SK-N-SH (cell line): ENCODE measurements at regions not wholly inside any gene's neighbourhood (a gene's known extent, or its start where the extent isn't known, plus 50 kb on each side); places are given as distances from the start of the nearest gene placed in this dataset.

Source experiments
- CTCF ChIA-PET: fragments of 300-600, 350-600 bp; formaldehyde crosslinking; extraction: SDS; loops from one replicate; lab custom pipeline; 2021; lab: Yijun Ruan, JAX
- POLR2A ChIA-PET: fragments of 350-600 bp; sonication (Branson Sonifier 250); formaldehyde crosslinking; extraction: SDS; loops from one replicate; lab custom pipeline; 2020; ENCODE audit warnings: antibody characterized with exemption, inconsistent platforms; lab: Yijun Ruan, JAX
- DNase-seq: peaks from one replicate; pipeline ENCODE4 v3.0.0; 2012
- H2AFZ ChIP-seq: fragments of 200-600 bp; sonication (generic); 2 replicates; pipeline ENCODE4 v1.8.1; 2016; ENCODE audit warnings: antibody characterized with exemption, mild to moderate bottlenecking, low read depth
- H3F3A ChIP-seq: fragments of 200-600 bp; sonication (generic); replicated peaks from 2 replicates; pipeline ENCODE3; 2016; ENCODE audit warnings: antibody characterized with exemption, mild to moderate bottlenecking; ENCODE audit not compliant: insufficient read depth
- H3K27ac ChIP-seq, 2 experiments: fragments of 200-500 bp in 1 of 2; fragments of 200-600 bp in 1 of 2; sonication (Bioruptor generic) in 1 of 2; sonication (generic), shearing (Covaris generic) in 1 of 2; 2 replicates each; pipeline versions ENCODE4 v1.5.1 to v1.6.1; 2014 to 2016; ENCODE audit warnings: low read depth in 2 of 2, inconsistent platforms in 1 of 2, low read length in 1 of 2, mild to moderate bottlenecking in 1 of 2, mixed read lengths in 1 of 2
- H3K27me3 ChIP-seq: fragments of 200-600 bp; sonication (generic), shearing (Covaris generic); 2 replicates; pipeline ENCODE4 v1.6.1; 2016; ENCODE audit warnings: mixed run types; ENCODE audit not compliant: insufficient read depth
- H3K36me3 ChIP-seq, 2 experiments: fragments of 200-500 bp in 1 of 2; fragments of 200-600 bp in 1 of 2; sonication (Bioruptor generic) in 1 of 2; sonication (generic) in 1 of 2; replicated peaks in 1 of 2; 2 replicates each; pipeline versions ENCODE3 to v1.5.1; 2014 to 2016; ENCODE audit warnings: low read length in 1 of 2, mild to moderate bottlenecking in 1 of 2; ENCODE audit not compliant: insufficient read depth in 2 of 2, control insufficient read depth in 1 of 2
- H3K4me1 ChIP-seq, 2 experiments: fragments of 200-500 bp in 1 of 2; fragments of 200-600 bp in 1 of 2; sonication (Bioruptor generic) in 1 of 2; sonication (generic), shearing (Covaris generic) in 1 of 2; 2 replicates each; pipeline versions ENCODE4 v1.5.1 to v1.6.1; 2014 to 2016; ENCODE audit warnings: low read depth in 1 of 2, low read length in 1 of 2, mixed run types in 1 of 2; ENCODE audit not compliant: insufficient read depth in 2 of 2, control insufficient read depth in 1 of 2
- H3K4me2 ChIP-seq: fragments of 200-600 bp; sonication (generic), shearing (Covaris generic); 2 replicates; pipeline ENCODE4 v1.6.1; 2017; ENCODE audit warnings: mixed run types
- H3K4me3 ChIP-seq, 2 experiments: fragments of 200-500 bp in 1 of 2; fragments of 200-600 bp in 1 of 2; sonication (Bioruptor generic) in 1 of 2; sonication (generic), shearing (Covaris generic) in 1 of 2; 2 replicates each; pipeline versions ENCODE4 v1.5.1 to v1.8.1; 2014 to 2016; ENCODE audit warnings: low read depth in 2 of 2, inconsistent platforms in 1 of 2, low read length in 1 of 2, mild to moderate bottlenecking in 1 of 2, mixed read lengths in 1 of 2, moderate library complexity in 1 of 2
- H3K79me2 ChIP-seq: fragments of 200-600 bp; sonication (generic); 2 replicates; pipeline ENCODE4 v1.8.1; 2017; ENCODE audit warnings: mild to moderate bottlenecking; ENCODE audit not compliant: insufficient read depth
- H3K9ac ChIP-seq: fragments of 200-600 bp; sonication (generic); 2 replicates; pipeline ENCODE4 v1.6.1; 2017; ENCODE audit warnings: mixed run types
- H3K9me2 ChIP-seq: fragments of 200-600 bp; sonication (generic); 2 replicates; pipeline ENCODE4 v1.6.1; 2017; ENCODE audit warnings: mixed run types
- H3K9me3 ChIP-seq: fragments of 200-600 bp; sonication (generic); 2 replicates; pipeline ENCODE4 v1.6.1; 2017; ENCODE audit warnings: mixed run types, mild to moderate bottlenecking, moderate library complexity
- H4K20me1 ChIP-seq: fragments of 200-600 bp; sonication (generic); 2 replicates; pipeline ENCODE4 v1.6.1; 2017; ENCODE audit warnings: mild to moderate bottlenecking, mixed run types; ENCODE audit not compliant: insufficient read depth
- EZH2phosphoT487 ChIP-seq: fragments of 200-600 bp; sonication (generic); IDR thresholded peaks from 2 replicates; pipeline ENCODE4 v1.6.1; 2017; ENCODE audit warnings: low read depth, mixed run types, mild to moderate bottlenecking, antibody characterized with exemption, moderate library complexity, borderline replicate concordance
- FOSL2 ChIP-seq: IDR thresholded peaks from 2 replicates; pipeline ENCODE4 v1.4.0; 2012; ENCODE audit warnings: low read depth, mild to moderate bottlenecking, moderate library complexity, borderline replicate concordance
- FOXJ3 ChIP-seq: sonication (generic); formaldehyde crosslinking; IDR thresholded peaks from 2 replicates; pipeline ENCODE4 v1.5.1; 2020; ENCODE audit warnings: mild to moderate bottlenecking, missing genetic modification reagents
- GATA2 ChIP-seq: sonication (generic); formaldehyde crosslinking; IDR thresholded peaks from 2 replicates; pipeline ENCODE4 v1.5.0; 2020; ENCODE audit warnings: mild to moderate bottlenecking, missing genetic modification reagents
- JUND ChIP-seq: IDR thresholded peaks from 2 replicates; pipeline ENCODE4 v1.4.0; 2012
- MXI1 ChIP-seq: IDR thresholded peaks from 2 replicates; pipeline ENCODE4 v1.6.1; 2012; ENCODE audit warnings: mild to moderate bottlenecking, low read depth, low read length, improper control_type of control experiment
- POLR2AphosphoS5 ChIP-seq: IDR thresholded peaks from 2 replicates; pipeline ENCODE4 v1.6.1; 2012; ENCODE audit warnings: low read depth, low read length
- RAD21 ChIP-seq: IDR thresholded peaks from 2 replicates; pipeline ENCODE4 v1.6.1; 2012; ENCODE audit warnings: mild to moderate bottlenecking, low read length
- RFX5 ChIP-seq: IDR thresholded peaks from 2 replicates; pipeline ENCODE4 v1.6.1; 2012; ENCODE audit warnings: mild to moderate bottlenecking, improper control_type of control experiment, low read length
- RXRA ChIP-seq: IDR thresholded peaks from 2 replicates; pipeline ENCODE4 v1.4.0; 2012; ENCODE audit warnings: low read depth, mild to moderate bottlenecking, borderline replicate concordance
- SMC3 ChIP-seq: IDR thresholded peaks from 2 replicates; pipeline ENCODE4 v1.6.1; 2012; ENCODE audit warnings: low read depth, low read length, improper control_type of control experiment
- YY1 ChIP-seq: IDR thresholded peaks from 2 replicates; pipeline ENCODE4 v1.4.0; 2012; ENCODE audit warnings: low read depth, mild to moderate bottlenecking
- WGBS: methylation state at CpG from one replicate; pipeline ENCODE4 v1.1.6; 2017; ENCODE audit warnings: low lambda C conversion rate; 5-methylcytosine and 5-hydroxymethylcytosine counted together
- TF ChIP-seq, protein P1 (sequence below): fragments of 150-350 bp; IDR thresholded peaks from 2 replicates; pipeline ENCODE4 v1.6.1; 2016; ENCODE audit warnings: mild to moderate bottlenecking, low read depth, low read length
- TF ChIP-seq, protein P2 (sequence below): IDR thresholded peaks from 2 replicates; pipeline ENCODE4; 2012

DNA sequence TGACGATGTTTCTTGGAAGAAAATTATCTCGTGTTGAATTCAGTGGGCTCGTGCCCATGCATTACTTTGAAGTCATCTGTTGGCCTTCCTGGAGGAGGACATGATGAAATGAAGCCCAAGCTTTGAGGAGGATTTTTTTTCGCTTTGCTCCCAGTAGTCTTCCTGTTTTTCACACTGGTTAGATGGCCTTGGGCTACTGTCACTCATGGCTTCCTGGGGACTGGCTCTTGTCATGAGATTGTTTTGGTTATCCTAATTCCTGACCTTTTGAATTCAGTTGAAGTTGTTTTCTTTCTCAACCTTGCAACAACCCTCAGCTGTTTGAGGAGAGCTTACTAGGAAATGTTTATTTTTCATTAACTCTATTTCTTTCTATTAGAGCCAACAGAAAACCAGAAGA, 430.7 kb downstream of the HS3ST3B1 start:
- H3K9me2 ChIP-seq: no peaks in the 10 kb centered on the region
- H3K9ac ChIP-seq: no peak overlapping the region
- no peak overlapping the region for H3K4me3 ChIP-seq
- no peak overlapping the region for H2AFZ ChIP-seq
- H3K36me3 ChIP-seq: no peaks in the 10 kb centered on the region
- CTCF ChIA-PET: no interaction called here
- no peaks in the 10 kb centered on the region for H3F3A ChIP-seq
- H3K4me2 ChIP-seq: no peak overlapping the region
- no peaks in the 10 kb centered on the region; the same call in 1 of the 2 replicates for H3K27me3 ChIP-seq
- no peak overlapping the region for H3K27ac ChIP-seq
- H3K79me2 ChIP-seq: no peaks in the 10 kb centered on the region
- no peaks in the 10 kb centered on the region for H3K9me3 ChIP-seq
- no peaks in the 10 kb centered on the region for H3K4me1 ChIP-seq
- TF ChIP-seq RFX5 (no peak), POLR2AphosphoS5 (no peak), JUND (no peak), RXRA (no peak), SMC3 (no peak), RAD21 (no peak), FOXJ3 (CRISPR knock-in tag) (no peak), YY1 (no peak), FOSL2 (no peak)
- TF ChIP-seq, protein P1, sequence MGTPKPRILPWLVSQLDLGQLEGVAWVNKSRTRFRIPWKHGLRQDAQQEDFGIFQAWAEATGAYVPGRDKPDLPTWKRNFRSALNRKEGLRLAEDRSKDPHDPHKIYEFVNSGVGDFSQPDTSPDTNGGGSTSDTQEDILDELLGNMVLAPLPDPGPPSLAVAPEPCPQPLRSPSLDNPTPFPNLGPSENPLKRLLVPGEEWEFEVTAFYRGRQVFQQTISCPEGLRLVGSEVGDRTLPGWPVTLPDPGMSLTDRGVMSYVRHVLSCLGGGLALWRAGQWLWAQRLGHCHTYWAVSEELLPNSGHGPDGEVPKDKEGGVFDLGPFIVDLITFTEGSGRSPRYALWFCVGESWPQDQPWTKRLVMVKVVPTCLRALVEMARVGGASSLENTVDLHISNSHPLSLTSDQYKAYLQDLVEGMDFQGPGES: no peak
- 6% methylated on average over 4 of the region's 4 CpGs for WGBS
- no peak for DNase-seq
- POLR2A ChIA-PET: no interaction called here
- H4K20me1 ChIP-seq: no peaks in the 10 kb centered on the region

DNA sequence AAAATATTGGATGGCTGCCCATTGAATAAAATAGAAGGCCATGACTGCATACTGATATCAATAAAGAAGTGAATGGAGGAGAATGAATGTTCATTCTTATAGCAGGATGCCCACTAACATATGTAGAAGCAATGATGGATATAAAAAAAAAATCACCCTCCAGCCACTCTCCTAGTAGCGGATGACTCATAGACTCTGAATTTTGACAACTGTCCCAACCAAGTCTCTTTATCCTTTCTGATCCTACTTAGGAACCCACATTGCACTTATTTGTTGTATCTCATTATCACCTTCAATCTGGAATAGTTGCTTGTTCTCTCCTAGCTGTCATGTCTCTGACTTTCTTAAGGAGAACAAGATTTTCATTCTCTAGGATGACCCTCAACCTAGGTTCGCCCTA, 429.9 kb downstream of the HS3ST3B1 start:
- Histone ChIP-seq H3K27ac (no peak overlapping the region), H3K27me3 (no peaks in the 10 kb centered on the region), H3F3A (no peaks in the 10 kb centered on the region), H3K36me3 (no peaks in the 10 kb centered on the region), H3K4me3 (no peak overlapping the region), H3K79me2 (no peaks in the 10 kb centered on the region), H3K4me1 (no peaks in the 10 kb centered on the region), H3K9ac (no peak overlapping the region), H3K9me2 (no peaks in the 10 kb centered on the region), H4K20me1 (no peaks in the 10 kb centered on the region), H3K4me2 (no peak overlapping the region), H2AFZ (no peak overlapping the region), H3K9me3 (no peaks in the 10 kb centered on the region)
- no peak for DNase-seq
- CTCF ChIA-PET: no interaction called here
- WGBS: 11% methylated on average over 2 of the region's 2 CpGs
- TF ChIP-seq RAD21 (no peak), FOSL2 (no peak), RXRA (no peak), GATA2 (no peak), EZH2phosphoT487 (no peak), MXI1 (no peak)
- TF ChIP-seq, protein P2, sequence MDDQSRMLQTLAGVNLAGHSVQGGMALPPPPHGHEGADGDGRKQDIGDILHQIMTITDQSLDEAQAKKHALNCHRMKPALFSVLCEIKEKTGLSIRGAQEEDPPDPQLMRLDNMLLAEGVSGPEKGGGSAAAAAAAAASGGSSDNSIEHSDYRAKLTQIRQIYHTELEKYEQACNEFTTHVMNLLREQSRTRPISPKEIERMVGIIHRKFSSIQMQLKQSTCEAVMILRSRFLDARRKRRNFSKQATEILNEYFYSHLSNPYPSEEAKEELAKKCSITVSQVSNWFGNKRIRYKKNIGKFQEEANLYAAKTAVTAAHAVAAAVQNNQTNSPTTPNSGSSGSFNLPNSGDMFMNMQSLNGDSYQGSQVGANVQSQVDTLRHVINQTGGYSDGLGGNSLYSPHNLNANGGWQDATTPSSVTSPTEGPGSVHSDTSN: no peak
- POLR2A ChIA-PET: no interaction called here
